ENCODE measurements at regions not wholly inside any gene's neighbourhood (a gene's known extent, or its start where the extent isn't known, plus 50 kb on each side); places are given as distances from the start of the nearest gene placed in this dataset.

- TF ChIP-seq CTCF (conservative IDR thresholded peaks at IDR 0.05) (no peak), ZFX (IDR thresholded peaks at IDR 0.05) (no peak)
Measured at GRCh38 chr15:67005294-67005996, 60.0 kb upstream of the SMAD3 start.
